ENCODE measurements at regions not wholly inside any gene's neighbourhood (a gene's known extent, or its start where the extent isn't known, plus 50 kb on each side); places are given as distances from the start of the nearest gene placed in this dataset.

GRCh38 chr6:25103603-25104002 is 167.8 kb upstream of the RIPOR2 start:
- TF ChIP-seq CTCF (conservative IDR thresholded peaks at IDR 0.05) (no peak), ZFX (IDR thresholded peaks at IDR 0.05) (no peak)

Measured in C4-2B (cell line).